Keratinocyte (primary cell): ENCODE measurements at regions not wholly inside any gene's neighbourhood (a gene's known extent, or its start where the extent isn't known, plus 50 kb on each side); places are given as distances from the start of the nearest gene placed in this dataset.

ENCODE experiments used
- DNase-seq: peaks from one replicate; pipeline ENCODE4 v3.0.0-alpha.2; 2011; ENCODE audit warnings: low read depth, missing footprints, low spot score
- FAIRE-seq: peaks from 2 replicates; lab custom pipeline; 2011; peaks lifted over from hg19 to GRCh38; lab: Jason Lieb, UNC
- H2AFZ ChIP-seq: 2 replicates; pipeline ENCODE4 v1.6.0; 2012; ENCODE audit warnings: low read length, control low read depth, inconsistent platforms; ENCODE audit not compliant: control insufficient read depth
- H3K27ac ChIP-seq: 2 replicates; pipeline ENCODE4 v1.5.1; 2011; ENCODE audit warnings: low read length; ENCODE audit not compliant: control insufficient read depth, insufficient read depth
- H3K27me3 ChIP-seq: 3 replicates; pipeline ENCODE4 v1.6.0; 2011; ENCODE audit warnings: low read length; ENCODE audit not compliant: control insufficient read depth, insufficient read depth; ENCODE audit errors: extremely low read depth
- H3K36me3 ChIP-seq, 2 experiments: 2 replicates in 1 of 2; 3 replicates in 1 of 2; pipeline ENCODE4 v1.5.1; 2011; ENCODE audit warnings: low read length in 2 of 2, mild to moderate bottlenecking in 1 of 2; ENCODE audit not compliant: control insufficient read depth in 2 of 2, insufficient read depth in 2 of 2; ENCODE audit errors: extremely low read depth in 1 of 2
- H3K4me1 ChIP-seq: 3 replicates; pipeline ENCODE4 v1.5.1; 2011; ENCODE audit warnings: low read length; ENCODE audit not compliant: control insufficient read depth, insufficient read depth; ENCODE audit errors: extremely low read depth
- H3K4me2 ChIP-seq: 3 replicates; pipeline ENCODE4 v1.6.0; 2011; ENCODE audit warnings: low read depth, low read length; ENCODE audit not compliant: control insufficient read depth, insufficient read depth; ENCODE audit errors: extremely low read depth
- H3K4me3 ChIP-seq, 3 experiments: fragments of 200-600 bp in 1 of 3; sonication (generic) in 1 of 3; 2 replicates in 2 of 3; 3 replicates in 1 of 3; pipeline ENCODE4 v1.5.1; 2011 to 2016; ENCODE audit warnings: low read length in 3 of 3, mild to moderate bottlenecking in 3 of 3, control low read depth in 2 of 3, inconsistent platforms in 1 of 3, low read depth in 1 of 3, mixed read lengths in 1 of 3, mixed run types in 1 of 3, moderate library complexity in 1 of 3; ENCODE audit not compliant: control insufficient read depth in 2 of 3, insufficient read depth in 2 of 3; ENCODE audit errors: extremely low read depth in 1 of 3
- H3K79me2 ChIP-seq: 2 replicates; pipeline ENCODE4 v1.6.0; 2012; ENCODE audit warnings: low read length; ENCODE audit not compliant: control insufficient read depth, insufficient read depth
- H3K9ac ChIP-seq: 3 replicates; pipeline ENCODE4 v1.6.0; 2011; ENCODE audit warnings: low read length; ENCODE audit not compliant: control insufficient read depth, insufficient read depth; ENCODE audit errors: extremely low read depth
- H3K9me1 ChIP-seq: 3 replicates; pipeline ENCODE4 v1.6.0; 2011; ENCODE audit warnings: low read length; ENCODE audit not compliant: control insufficient read depth, insufficient read depth; ENCODE audit errors: extremely low read depth
- H3K9me3 ChIP-seq: 2 replicates; pipeline ENCODE4 v1.5.1; 2012; ENCODE audit warnings: low read depth, low read length; ENCODE audit not compliant: control insufficient read depth
- H4K20me1 ChIP-seq: 3 replicates; pipeline ENCODE4 v1.6.0; 2011; ENCODE audit warnings: low read length; ENCODE audit not compliant: control insufficient read depth, insufficient read depth; ENCODE audit errors: extremely low read depth
- CTCF ChIP-seq, 3 experiments: IDR thresholded peaks in 1 of 3; conservative IDR thresholded peaks in 1 of 3; optimal IDR thresholded peaks in 1 of 3; 2 replicates in 2 of 3; 3 replicates in 1 of 3; pipeline versions ENCODE3 to v1.5.1; 2011; ENCODE audit warnings: low read length in 3 of 3, mild to moderate bottlenecking in 3 of 3, moderate library complexity in 2 of 3, control low read depth in 1 of 3, inconsistent platforms in 1 of 3; ENCODE audit not compliant: insufficient read depth in 2 of 3; ENCODE audit errors: extremely low read depth in 1 of 3
- EZH2 ChIP-seq: IDR thresholded peaks from one replicate; pipeline ENCODE4 v1.6.1; 2012; ENCODE audit warnings: inconsistent platforms, mild to moderate bottlenecking, low read length, moderate library complexity
- dilution Hi-C: fragments of 300-500 bp; cut with MboI; formaldehyde crosslinking; loops from one replicate; pipeline ENCODE4 v1.7.0; 2020; ENCODE audit warnings: low sequenced_read_pairs; ENCODE audit not compliant: extremely low pct_ligation_motif_present

GRCh38 chr6:72504406-72504805 is 117.5 kb upstream of the KCNQ5 start:
- Histone ChIP-seq H3K79me2 (no peaks in the 10 kb centered on the region), H2AFZ (no peak overlapping the region), H3K9me1 (no peaks in the 10 kb centered on the region), H3K9me3 (no peaks in the 10 kb centered on the region), H3K9ac (no peak overlapping the region), H4K20me1 (no peaks in the 10 kb centered on the region), H3K4me2 (no peak overlapping the region), H3K27me3 (no peaks in the 10 kb centered on the region), H3K36me3 (no peaks in the 10 kb centered on the region), H3K4me3 (no peak overlapping the region), H3K27ac (no peak overlapping the region), H3K4me1 (peaks cover 3% of the 10 kb centered on the region)
- no peak for DNase-seq
- no peak for TF ChIP-seq CTCF (optimal IDR thresholded peaks at IDR 0.05 in 1 of 3, IDR thresholded peaks at IDR 0.05 in 1 of 3, conservative IDR thresholded peaks at IDR 0.05 in 1 of 3; ENCODE audit: extremely low read depth in 1 of 3, insufficient read depth in 2 of 3, low read length in 3 of 3)
- TF ChIP-seq EZH2, result no peak
- no peak for FAIRE-seq
- dilution Hi-C loops, result no loop called here

- peak; percentile 74 for FAIRE-seq
Observed at GRCh38 chr6:72505446-72505845, 116.4 kb upstream of the KCNQ5 start.

More at GRCh38 chr6:72505446-72505845, 116.4 kb upstream of the KCNQ5 start:
- no peak overlapping the region for H3K27ac ChIP-seq
- dilution Hi-C loops, result no loop called here
- no peak overlapping the region for H3K4me3 ChIP-seq
- H3K36me3 ChIP-seq, result no peaks in the 10 kb centered on the region
- no peaks in the 10 kb centered on the region for H3K9me1 ChIP-seq
- no peak for TF ChIP-seq CTCF (optimal IDR thresholded peaks at IDR 0.05 in 1 of 3, IDR thresholded peaks at IDR 0.05 in 1 of 3, conservative IDR thresholded peaks at IDR 0.05 in 1 of 3; ENCODE audit: extremely low read depth in 1 of 3, insufficient read depth in 2 of 3, low read length in 3 of 3)
- no peak for TF ChIP-seq EZH2
- peak overlapping the region; percentile 58 for H2AFZ ChIP-seq
- H4K20me1 ChIP-seq, result no peaks in the 10 kb centered on the region
- no peak for DNase-seq
- no peak overlapping the region for H3K4me2 ChIP-seq
- peaks cover 3% of the 10 kb centered on the region for H3K4me1 ChIP-seq
- no peaks in the 10 kb centered on the region for H3K79me2 ChIP-seq
- H3K9ac ChIP-seq, result no peak overlapping the region
- no peaks in the 10 kb centered on the region for H3K9me3 ChIP-seq
- H3K27me3 ChIP-seq, result no peaks in the 10 kb centered on the region
